Lung (tissue), 11 donors: ENCODE measurements at regions not wholly inside any gene's neighbourhood (a gene's known extent, or its start where the extent isn't known, plus 50 kb on each side); places are given as distances from the start of the nearest gene placed in this dataset.

ENCODE experiments used
- ATAC-seq: fragments of 200-7000 bp; cut with Tn5 transposase; one replicate; pipeline ENCODE4 v1.9.1; 2020; ENCODE audit warnings: moderate number of reproducible peaks; ENCODE audit not compliant: insufficient read depth, low FRiP score
- DNase-seq, 3 donors: peaks; one replicate each; pipeline ENCODE4 v3.0.0-alpha.2; 2013 to 2017
- H3K27ac ChIP-seq, 2 donors: one replicate each; pipeline ENCODE4 v1.5.1; 2013; ENCODE audit warnings: mild to moderate bottlenecking in 2 of 2, moderate library complexity in 2 of 2, control low read depth in 1 of 2, inconsistent platforms in 1 of 2, low read depth in 1 of 2, low read length in 1 of 2
- H3K27me3 ChIP-seq, 3 donors: one replicate each; pipeline ENCODE4 v1.5.1; 2013; ENCODE audit warnings: low read length in 2 of 3; ENCODE audit not compliant: control insufficient read depth in 3 of 3, insufficient read depth in 3 of 3
- H3K36me3 ChIP-seq, 4 donors: one replicate each; pipeline ENCODE4 v1.5.1; 2013; ENCODE audit warnings: low read length in 4 of 4, mild to moderate bottlenecking in 1 of 4, moderate library complexity in 1 of 4; ENCODE audit not compliant: control insufficient read depth in 4 of 4, insufficient read depth in 4 of 4
- H3K4me1 ChIP-seq, 5 donors: one replicate each; pipeline ENCODE4 v1.5.1; 2013; ENCODE audit warnings: low read length in 5 of 5, mild to moderate bottlenecking in 2 of 5, moderate library complexity in 1 of 5; ENCODE audit not compliant: control insufficient read depth in 5 of 5, insufficient read depth in 5 of 5
- H3K4me3 ChIP-seq: one replicate; pipeline ENCODE4 v1.5.1; 2013; ENCODE audit warnings: mild to moderate bottlenecking, control low read depth, moderate library complexity
- H3K9ac ChIP-seq, 2 donors: one replicate each; pipeline ENCODE4 v1.5.1; 2013; ENCODE audit warnings: low read length in 2 of 2, control low read depth in 1 of 2; ENCODE audit not compliant: insufficient read depth in 1 of 2
- H3K9me3 ChIP-seq, 4 donors: one replicate each; pipeline ENCODE4 v1.5.1; 2013; ENCODE audit warnings: low read length in 3 of 4, mild to moderate bottlenecking in 1 of 4, moderate library complexity in 1 of 4; ENCODE audit not compliant: control insufficient read depth in 4 of 4, insufficient read depth in 3 of 4
- WGBS, 2 donors: extraction: QIAGEN DNeasy Blood & Tissue Kit; methylation state at CpG; one replicate each; pipeline ENCODE4 v1.1.7; 2013; 5-methylcytosine and 5-hydroxymethylcytosine counted together
- TF ChIP-seq, protein P1 (sequence below): IDR thresholded peaks from 2 replicates; pipeline ENCODE4 v1.5.1; 2012; ENCODE audit warnings: mild to moderate bottlenecking; ENCODE audit errors: control extremely low read depth, extremely low read depth
- donor health status: control.
- donor health status: control.
- donor health status: Bipolar disorder and iron deficiency.
- donor health status: healthy.
- donor health status: DM: yes; HTN: yes; CAD: no.

DNA sequence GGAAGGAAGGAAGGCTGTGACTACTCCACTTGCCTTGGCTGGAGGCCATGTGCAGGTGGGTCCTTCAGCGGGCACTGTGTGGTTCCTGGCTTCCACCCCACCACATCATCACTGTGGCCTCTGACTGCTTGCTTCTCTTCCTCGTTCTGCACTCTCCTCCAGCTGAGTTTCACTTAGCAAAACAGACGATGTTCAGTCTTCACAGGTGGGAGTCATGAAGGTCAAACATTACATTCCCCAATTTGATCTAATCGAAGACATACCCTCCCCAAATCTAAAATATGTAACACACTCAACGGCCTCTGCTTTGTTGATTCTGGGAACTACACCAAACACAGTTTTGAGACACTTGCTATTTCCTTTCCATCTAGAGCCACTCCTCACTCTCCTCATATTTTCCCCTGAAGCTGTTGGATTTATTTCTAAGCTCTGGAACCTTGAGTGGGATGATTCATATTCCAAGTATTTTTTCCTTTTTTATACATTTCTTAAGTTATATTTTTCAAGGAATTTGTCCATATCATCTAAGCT lies 132.5 kb upstream of the FOXA2 start:
- WGBS, 2 donors, result 6 to 8% methylated on average over 5 of the region's 5 CpGs
- Histone ChIP-seq H3K27me3 (no peaks in the 10 kb centered on the region), H3K9me3 (no peaks in the 10 kb centered on the region), H3K27ac (peak overlapping the region in 1 of 2 donors; percentile 83), H3K9ac (no peak overlapping the region), H3K4me1 (peaks cover 0 to 11% (median 7%) of the 10 kb centered on the region in 5 donors), H3K36me3 (no peaks in the 10 kb centered on the region), H3K4me3 (no peak overlapping the region)
- DNase-seq, result peak in 1 of 3 donors; percentile 35
- TF ChIP-seq, protein P1, sequence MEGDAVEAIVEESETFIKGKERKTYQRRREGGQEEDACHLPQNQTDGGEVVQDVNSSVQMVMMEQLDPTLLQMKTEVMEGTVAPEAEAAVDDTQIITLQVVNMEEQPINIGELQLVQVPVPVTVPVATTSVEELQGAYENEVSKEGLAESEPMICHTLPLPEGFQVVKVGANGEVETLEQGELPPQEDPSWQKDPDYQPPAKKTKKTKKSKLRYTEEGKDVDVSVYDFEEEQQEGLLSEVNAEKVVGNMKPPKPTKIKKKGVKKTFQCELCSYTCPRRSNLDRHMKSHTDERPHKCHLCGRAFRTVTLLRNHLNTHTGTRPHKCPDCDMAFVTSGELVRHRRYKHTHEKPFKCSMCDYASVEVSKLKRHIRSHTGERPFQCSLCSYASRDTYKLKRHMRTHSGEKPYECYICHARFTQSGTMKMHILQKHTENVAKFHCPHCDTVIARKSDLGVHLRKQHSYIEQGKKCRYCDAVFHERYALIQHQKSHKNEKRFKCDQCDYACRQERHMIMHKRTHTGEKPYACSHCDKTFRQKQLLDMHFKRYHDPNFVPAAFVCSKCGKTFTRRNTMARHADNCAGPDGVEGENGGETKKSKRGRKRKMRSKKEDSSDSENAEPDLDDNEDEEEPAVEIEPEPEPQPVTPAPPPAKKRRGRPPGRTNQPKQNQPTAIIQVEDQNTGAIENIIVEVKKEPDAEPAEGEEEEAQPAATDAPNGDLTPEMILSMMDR, result no peak
- peak; percentile 70 for ATAC-seq

GRCh38 chr20:22717466-22717865 lies 133.1 kb upstream of the FOXA2 start:
- ATAC-seq (peak; percentile 92), DNase-seq (no peak)
- Histone ChIP-seq H3K4me1 (peaks cover 0 to 11% (median 7%) of the 10 kb centered on the region in 5 donors), H3K9me3 (no peaks in the 10 kb centered on the region), H3K27ac (peak overlapping the region; percentile 42 to 67), H3K9ac (no peak overlapping the region), H3K4me3 (no peak overlapping the region), H3K36me3 (no peaks in the 10 kb centered on the region), H3K27me3 (no peaks in the 10 kb centered on the region)
- WGBS, 2 donors, result 42 to 59% methylated on average over 4 of the region's 4 CpGs
- TF ChIP-seq, protein P1, result no peak

GRCh38 chr20:22719167-22719591 lies 134.8 kb upstream of the FOXA2 start:
- H3K27ac ChIP-seq, result peak overlapping the region in 1 of 2 donors; percentile 60
- no peak overlapping the region for H3K4me3 ChIP-seq
- H3K9ac ChIP-seq, result no peak overlapping the region
- WGBS, 2 donors, result 19 to 28% methylated on average over 7 of the region's 7 CpGs
- TF ChIP-seq, protein P1, result no peak
- no peaks in the 10 kb centered on the region for H3K36me3 ChIP-seq
- no peaks in the 10 kb centered on the region for H3K27me3 ChIP-seq
- ATAC-seq, result no peak
- peak in 1 of 3 donors; percentile 39 for DNase-seq
- H3K4me1 ChIP-seq, result peaks cover 0 to 15% (median 11%) of the 10 kb centered on the region in 5 donors
- H3K9me3 ChIP-seq, result no peaks in the 10 kb centered on the region

DNA sequence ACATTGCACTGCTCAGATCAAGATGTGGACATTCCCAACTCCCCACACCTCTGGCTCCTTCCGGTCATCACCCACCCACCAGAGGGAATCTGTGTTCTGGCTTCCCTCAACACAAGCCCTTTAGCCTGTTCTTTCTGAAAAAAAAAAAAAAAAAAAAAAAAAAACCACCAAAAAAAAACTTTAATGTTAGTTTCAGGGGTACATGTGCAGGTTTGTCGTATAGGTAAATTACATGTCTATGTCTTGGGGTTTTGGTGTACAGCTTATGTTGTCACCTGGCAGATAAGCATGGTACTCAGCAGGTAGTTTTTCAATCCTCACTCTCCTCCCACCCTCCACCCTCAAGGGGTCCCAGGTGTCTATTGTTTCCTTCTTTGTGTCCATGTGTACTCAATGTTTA lies 135.8 kb upstream of the FOXA2 start:
- DNase-seq (no peak), ATAC-seq (no peak)
- no peaks in the 10 kb centered on the region for H3K9me3 ChIP-seq
- TF ChIP-seq, protein P1, result no peak
- H3K36me3 ChIP-seq, result no peaks in the 10 kb centered on the region
- H3K4me1 ChIP-seq, result peaks cover 0 to 15% (median 11%) of the 10 kb centered on the region in 5 donors
- H3K27ac ChIP-seq, result no peak overlapping the region
- WGBS, 2 donors, result 90 to 96% methylated on average over 2 of the region's 2 CpGs
- no peak overlapping the region for H3K4me3 ChIP-seq
- no peaks in the 10 kb centered on the region for H3K27me3 ChIP-seq
- no peak overlapping the region for H3K9ac ChIP-seq
